Activated CD4-positive, alpha-beta T cell treated with anti-CD3 and anti-CD28 coated beads for 36 hours (primary cell): ENCODE measurements at regions not wholly inside any gene's neighbourhood (a gene's known extent, or its start where the extent isn't known, plus 50 kb on each side); places are given as distances from the start of the nearest gene placed in this dataset.
A peak's percentile ranks its signal among the peaks of the same experiment; 100 is the strongest.

Experiments
- ATAC-seq: fragments of 200-7000 bp; cut with Tn5 transposase; one replicate; pipeline ENCODE4 v1.10.0; 2021; ENCODE audit warnings: mild to moderate bottlenecking, moderate library complexity
- CTCF ChIA-PET: fragments of 350-600 bp; sonication (Branson Sonifier 250); formaldehyde crosslinking; loops from one replicate; lab custom pipeline; 2021; ENCODE audit warnings: antibody characterized with exemption; lab: Charles Lee
- POLR2A ChIA-PET: fragments of 350-600 bp; sonication (Branson Sonifier 250); formaldehyde crosslinking; loops from one replicate; lab custom pipeline; 2021; ENCODE audit warnings: antibody characterized with exemption, inconsistent platforms; lab: Charles Lee
- DNase-seq: peaks from one replicate; pipeline ENCODE4 v3.0.0-alpha.2; 2020
- H3K27ac Mint-ChIP-seq: one replicate; pipeline ENCODE4 v1.8.0; 2021; ENCODE audit warnings: mixed read lengths
- H3K27me3 Mint-ChIP-seq: one replicate; pipeline ENCODE4 v1.8.0; 2021; ENCODE audit warnings: mixed read lengths
- H3K36me3 Mint-ChIP-seq: one replicate; pipeline ENCODE4 v1.8.0; 2021; ENCODE audit warnings: low read depth, mixed read lengths
- H3K4me1 Mint-ChIP-seq: one replicate; pipeline ENCODE4 v1.8.0; 2021; ENCODE audit warnings: mixed read lengths
- H3K4me3 Mint-ChIP-seq: one replicate; pipeline ENCODE4 v1.8.0; 2021; ENCODE audit warnings: mild to moderate bottlenecking, moderate library complexity, mixed read lengths
- H3K9me3 Mint-ChIP-seq: one replicate; pipeline ENCODE4 v1.8.0; 2021; ENCODE audit warnings: low read depth, mixed read lengths
- intact Hi-C, 2 experiments: fragments of 100-400 bp; cut with DNase I in 1 of 2; cut with micrococcal nuclease in 1 of 2; formaldehyde crosslinking; loops; one replicate each; pipeline versions ENCODE4 v1.14.2 to v1.15.1; 2022 to 2024; cut with DNase I, micrococcal nuclease

GRCh38 chr9:16039218-16039987, 486.6 kb downstream of the CCDC171 start:
- Mint-ChIP-seq H3K27me3 (no peaks in the 10 kb centered on the region), H3K9me3 (no peaks in the 10 kb centered on the region), H3K4me1 (no peaks in the 10 kb centered on the region), H3K4me3 (no peak overlapping the region), H3K36me3 (no peaks in the 10 kb centered on the region), H3K27ac (no peak overlapping the region)
- ChIA-PET CTCF (interaction anchor here (0.8 kb wide), 1 partner anchor 116 kb away, joined by 3 read pairs; no protein-coding TSS in a partner anchor), POLR2A (no interaction called here)
- ATAC-seq (peak; percentile 44), DNase-seq (peak; percentile 49)
- intact Hi-C loops, result loop anchor here in 1 of 2 experiments (1.0 kb wide), 1 partner anchor 94 kb away; no protein-coding TSS in a partner anchor

- no peak overlapping the region for H3K27ac Mint-ChIP-seq
- no peak for ATAC-seq
- DNase-seq, result no peak
- H3K27me3 Mint-ChIP-seq, result no peaks in the 10 kb centered on the region
- H3K4me1 Mint-ChIP-seq, result no peaks in the 10 kb centered on the region
- ChIA-PET CTCF (interaction anchor here (0.6 to 0.8 kb wide), 2 partner anchors 116 to 256 kb away, joined by 3 read pairs; no protein-coding TSS in a partner anchor), POLR2A (no interaction called here)
- no peaks in the 10 kb centered on the region for H3K36me3 Mint-ChIP-seq
- H3K4me3 Mint-ChIP-seq, result no peak overlapping the region
- intact Hi-C loops, result loop anchor here in 1 of 2 experiments (1.0 to 5.0 kb wide), 2 partner anchors 42 to 93 kb away; no protein-coding TSS in a partner anchor
- H3K9me3 Mint-ChIP-seq, result no peaks in the 10 kb centered on the region
Measured at GRCh38 chr9:16039988-16040761, 487.3 kb downstream of the CCDC171 start.

- ChIA-PET POLR2A (no interaction called here), CTCF (no interaction called here)
- intact Hi-C loops, result loop anchor here in 1 of 2 experiments (2.0 to 5.0 kb wide), 2 partner anchors 21 to 38 kb away; no protein-coding TSS in a partner anchor
- H3K4me1 Mint-ChIP-seq, result no peaks in the 10 kb centered on the region
- no peak overlapping the region for H3K4me3 Mint-ChIP-seq
- no peaks in the 10 kb centered on the region for H3K27me3 Mint-ChIP-seq
- no peaks in the 10 kb centered on the region for H3K36me3 Mint-ChIP-seq
- no peak overlapping the region for H3K27ac Mint-ChIP-seq
- ATAC-seq (no peak), DNase-seq (no peak)
- H3K9me3 Mint-ChIP-seq, result no peaks in the 10 kb centered on the region
Measured at GRCh38 chr9:16043756-16044578, 491.1 kb downstream of the CCDC171 start.

- DNase-seq, result no peak
- Mint-ChIP-seq H3K27me3 (no peaks in the 10 kb centered on the region), H3K27ac (no peak overlapping the region), H3K9me3 (no peaks in the 10 kb centered on the region), H3K4me1 (no peaks in the 10 kb centered on the region), H3K36me3 (no peaks in the 10 kb centered on the region), H3K4me3 (no peak overlapping the region)
- no peak for ATAC-seq
- ChIA-PET CTCF (no interaction called here), POLR2A (no interaction called here)
- intact Hi-C loops, result loop anchor here in 1 of 2 experiments (2.0 to 5.0 kb wide), 2 partner anchors 20 to 38 kb away; no protein-coding TSS in a partner anchor
Measured at GRCh38 chr9:16044579-16044881, 491.7 kb downstream of the CCDC171 start.

- Mint-ChIP-seq H3K27ac (no peak overlapping the region), H3K36me3 (no peaks in the 10 kb centered on the region), H3K27me3 (no peaks in the 10 kb centered on the region), H3K4me1 (no peaks in the 10 kb centered on the region), H3K9me3 (no peaks in the 10 kb centered on the region), H3K4me3 (no peak overlapping the region)
- POLR2A ChIA-PET, result no interaction called here
- CTCF ChIA-PET, result interaction anchor here (0.5 kb wide), 1 partner anchor 50 kb away, joined by 3 read pairs; no protein-coding TSS in a partner anchor
- intact Hi-C loops, result loop anchor here in 1 of 2 experiments (2.0 kb wide), 1 partner anchor 19 kb away; no protein-coding TSS in a partner anchor
- no peak for ATAC-seq
- no peak for DNase-seq
Measured at GRCh38 chr9:16045651-16046280, 492.9 kb downstream of the CCDC171 start.

- ChIA-PET CTCF (no interaction called here), POLR2A (no interaction called here)
- no peak for ATAC-seq
Measured at GRCh38 chr9:16046713-16047112, 493.9 kb downstream of the CCDC171 start.

GRCh38 chr9:16048129-16048528, 495.3 kb downstream of the CCDC171 start:
- no peaks in the 10 kb centered on the region for H3K9me3 Mint-ChIP-seq
- ChIA-PET POLR2A (no interaction called here), CTCF (no interaction called here)
- no peak for ATAC-seq
- DNase-seq, result no peak
- intact Hi-C loops, result no loop called here
- no peaks in the 10 kb centered on the region for H3K4me1 Mint-ChIP-seq
- no peaks in the 10 kb centered on the region for H3K27me3 Mint-ChIP-seq
- H3K36me3 Mint-ChIP-seq, result no peaks in the 10 kb centered on the region
- no peak overlapping the region for H3K4me3 Mint-ChIP-seq
- no peak overlapping the region for H3K27ac Mint-ChIP-seq

More at GRCh38 chr9:16046713-16047112, 493.9 kb downstream of the CCDC171 start:
- Mint-ChIP-seq H3K27ac (no peak overlapping the region), H3K36me3 (no peaks in the 10 kb centered on the region), H3K4me3 (no peak overlapping the region), H3K27me3 (no peaks in the 10 kb centered on the region), H3K9me3 (no peaks in the 10 kb centered on the region), H3K4me1 (no peaks in the 10 kb centered on the region)
- no peak for DNase-seq
- intact Hi-C loops, result no loop called here

GRCh38 chr9:16052146-16052545, 499.3 kb downstream of the CCDC171 start:
- Mint-ChIP-seq H3K27me3 (no peaks in the 10 kb centered on the region), H3K4me3 (no peak overlapping the region), H3K4me1 (peaks cover 3% of the 10 kb centered on the region), H3K9me3 (no peaks in the 10 kb centered on the region), H3K36me3 (no peaks in the 10 kb centered on the region), H3K27ac (no peak overlapping the region)
- no peak for ATAC-seq
- DNase-seq, result no peak
- POLR2A ChIA-PET, result interaction anchor here (0.6 kb wide), 1 partner anchor 82 kb away, joined by 3 read pairs; no protein-coding TSS in a partner anchor
- CTCF ChIA-PET, result no interaction called here
- intact Hi-C loops, result no loop called here

GRCh38 chr9:16052757-16053530, 500.1 kb downstream of the CCDC171 start:
- H3K36me3 Mint-ChIP-seq, result no peaks in the 10 kb centered on the region
- POLR2A ChIA-PET, result no interaction called here
- H3K4me3 Mint-ChIP-seq, result no peak overlapping the region
- H3K27me3 Mint-ChIP-seq, result no peaks in the 10 kb centered on the region
- CTCF ChIA-PET, result no interaction called here
- DNase-seq, result no peak
- H3K4me1 Mint-ChIP-seq, result peaks cover 11% of the 10 kb centered on the region
- intact Hi-C loops, result no loop called here
- no peak for ATAC-seq
- no peaks in the 10 kb centered on the region for H3K9me3 Mint-ChIP-seq
- H3K27ac Mint-ChIP-seq, result no peak overlapping the region

- POLR2A ChIA-PET, result no interaction called here
- H3K4me1 Mint-ChIP-seq, result peaks cover 40% of the 10 kb centered on the region
- no peak for DNase-seq
- ATAC-seq, result no peak
- CTCF ChIA-PET, result interaction anchor here (0.6 kb wide), 1 partner anchor 849 kb away, joined by 3 read pairs; no protein-coding TSS in a partner anchor
- intact Hi-C loops, result no loop called here
- H3K4me3 Mint-ChIP-seq, result no peak overlapping the region
- H3K27me3 Mint-ChIP-seq, result no peaks in the 10 kb centered on the region
- H3K9me3 Mint-ChIP-seq, result peaks cover 5% of the 10 kb centered on the region
- no peaks in the 10 kb centered on the region for H3K36me3 Mint-ChIP-seq
- no peak overlapping the region for H3K27ac Mint-ChIP-seq
Measured at GRCh38 chr9:16057541-16057940, 504.7 kb downstream of the CCDC171 start.
